ENCODE measurements at regions not wholly inside any gene's neighbourhood (a gene's known extent, or its start where the extent isn't known, plus 50 kb on each side); places are given as distances from the start of the nearest gene placed in this dataset.
"Not testable (repeated sequence)": the region's sequence is repeated elsewhere in the genome, so short reads cannot be mapped to it uniquely, and the experiment has no call there.

GRCh38 chr5:126052120-126052519 is 371.1 kb upstream of the GRAMD2B start:
- Histone ChIP-seq H3K4me1 (replicated peaks) (peaks cover 5% of the 10 kb centered on the region; the same call in 1 of the 2 replicates), H3K9me3 (replicated peaks) (no peaks in the 10 kb centered on the region), H3K27me3 (replicated peaks) (no peaks in the 10 kb centered on the region), H3K27ac (no peak overlapping the region), H3K4me3 (no peak overlapping the region), H3K36me3 (no peaks in the 10 kb centered on the region)
- no peak for DNase-seq (ENCODE audit: low read depth in 1 of 2, low spot score in 2 of 2)

- no peak for DNase-seq (ENCODE audit: low read depth in 1 of 2, low spot score in 2 of 2)
- Histone ChIP-seq H3K4me1 (replicated peaks) (peaks cover 5% of the 10 kb centered on the region; the same call in 1 of the 2 replicates), H3K9me3 (replicated peaks) (no peaks in the 10 kb centered on the region), H3K27ac (no peak overlapping the region), H3K27me3 (replicated peaks) (no peaks in the 10 kb centered on the region), H3K4me3 (no peak overlapping the region), H3K36me3 (no peaks in the 10 kb centered on the region)
These were observed 370.4 kb upstream of the GRAMD2B start for GRCh38 chr5:126052791-126053190.

GRCh38 chr5:126053630-126054029 is 369.6 kb upstream of the GRAMD2B start:
- no peaks in the 10 kb centered on the region for H3K27me3 ChIP-seq (replicated peaks)
- H3K9me3 ChIP-seq (replicated peaks) = no peaks in the 10 kb centered on the region
- H3K27ac ChIP-seq = no peak overlapping the region

GRCh38 chr5:126054577-126055347 is 368.4 kb upstream of the GRAMD2B start:
- Histone ChIP-seq H3K27me3 (replicated peaks) (no peaks in the 10 kb centered on the region), H3K4me1 (replicated peaks) (peaks cover 5% of the 10 kb centered on the region; the same call in 1 of the 2 replicates), H3K9me3 (replicated peaks) (no peaks in the 10 kb centered on the region), H3K4me3 (no peak overlapping the region), H3K36me3 (no peaks in the 10 kb centered on the region), H3K27ac (no peak overlapping the region)
- no peak for DNase-seq (ENCODE audit: low read depth in 1 of 2, low spot score in 2 of 2)

More at GRCh38 chr5:126053630-126054029, 369.6 kb upstream of the GRAMD2B start:
- H3K36me3 ChIP-seq = no peaks in the 10 kb centered on the region
- no peak overlapping the region for H3K4me3 ChIP-seq
- DNase-seq (ENCODE audit: low read depth in 1 of 2, low spot score in 2 of 2) = no peak
- H3K4me1 ChIP-seq (replicated peaks) = peaks cover 5% of the 10 kb centered on the region; the same call in 1 of the 2 replicates

- Histone ChIP-seq H3K36me3 (no peaks in the 10 kb centered on the region), H3K9me3 (replicated peaks) (no peaks in the 10 kb centered on the region), H3K4me1 (replicated peaks) (peaks cover 5% of the 10 kb centered on the region; the same call in 1 of the 2 replicates), H3K27ac (no peak overlapping the region), H3K4me3 (no peak overlapping the region), H3K27me3 (replicated peaks) (no peaks in the 10 kb centered on the region)
- DNase-seq (ENCODE audit: low read depth in 1 of 2, low spot score in 2 of 2) = no peak
These were observed 367.9 kb upstream of the GRAMD2B start for GRCh38 chr5:126055348-126055729.

- no peak overlapping the region for H3K27ac ChIP-seq
These were observed 366.9 kb upstream of the GRAMD2B start for GRCh38 chr5:126056352-126056751.

GRCh38 chr5:126056851-126057622 is 366.2 kb upstream of the GRAMD2B start:
- Histone ChIP-seq H3K27me3 (replicated peaks) (no peaks in the 10 kb centered on the region), H3K27ac (no peak overlapping the region), H3K4me3 (no peak overlapping the region), H3K36me3 (no peaks in the 10 kb centered on the region), H3K4me1 (replicated peaks) (peaks cover 5% of the 10 kb centered on the region; the same call in 1 of the 2 replicates), H3K9me3 (replicated peaks) (no peaks in the 10 kb centered on the region)
- DNase-seq (ENCODE audit: low read depth in 1 of 2, low spot score in 2 of 2) = no peak

More at GRCh38 chr5:126056352-126056751, 366.9 kb upstream of the GRAMD2B start:
- H3K27me3 ChIP-seq (replicated peaks) = no peaks in the 10 kb centered on the region
- H3K9me3 ChIP-seq (replicated peaks) = no peaks in the 10 kb centered on the region
- no peak for DNase-seq (ENCODE audit: low read depth in 1 of 2, low spot score in 2 of 2)
- no peak overlapping the region for H3K4me3 ChIP-seq
- H3K36me3 ChIP-seq = no peaks in the 10 kb centered on the region
- H3K4me1 ChIP-seq (replicated peaks) = peaks cover 5% of the 10 kb centered on the region; the same call in 1 of the 2 replicates

GRCh38 chr5:126058392-126058791 is 364.8 kb upstream of the GRAMD2B start:
- not testable (repeated sequence) for H3K4me3 ChIP-seq

GRCh38 chr5:126062398-126063221 is 360.6 kb upstream of the GRAMD2B start:
- Histone ChIP-seq H3K4me1 (replicated peaks) (peaks cover 14% of the 10 kb centered on the region), H3K27ac (no peak overlapping the region), H3K9me3 (replicated peaks) (no peaks in the 10 kb centered on the region), H3K4me3 (no peak overlapping the region), H3K36me3 (no peaks in the 10 kb centered on the region), H3K27me3 (replicated peaks) (no peaks in the 10 kb centered on the region)
- DNase-seq (ENCODE audit: low read depth in 1 of 2, low spot score in 2 of 2) = no peak

More at GRCh38 chr5:126058392-126058791, 364.8 kb upstream of the GRAMD2B start:
- DNase-seq (ENCODE audit: low read depth in 1 of 2, low spot score in 2 of 2); H3K27ac ChIP-seq; H3K9me3 ChIP-seq (replicated peaks); H3K4me1 ChIP-seq (replicated peaks); H3K27me3 ChIP-seq (replicated peaks); H3K36me3 ChIP-seq: not testable (repeated sequence)

- no peaks in the 10 kb centered on the region for H3K27me3 ChIP-seq (replicated peaks)
- H3K9me3 ChIP-seq (replicated peaks) = no peaks in the 10 kb centered on the region
- H3K4me3 ChIP-seq = no peak overlapping the region
- DNase-seq (ENCODE audit: low read depth in 1 of 2, low spot score in 2 of 2) = no peak
- no peak overlapping the region for H3K27ac ChIP-seq
- H3K4me1 ChIP-seq (replicated peaks) = peaks cover 21% of the 10 kb centered on the region
- H3K36me3 ChIP-seq = no peaks in the 10 kb centered on the region
These were observed 358.1 kb upstream of the GRAMD2B start for GRCh38 chr5:126065061-126065460.

- peak in 1 of 2 experiments; percentile 54 for DNase-seq (ENCODE audit: low read depth in 1 of 2, low spot score in 2 of 2)
- H3K27me3 ChIP-seq (replicated peaks) = no peaks in the 10 kb centered on the region
These were observed 356.4 kb upstream of the GRAMD2B start for GRCh38 chr5:126066836-126067235.

GRCh38 chr5:126067404-126067803 is 355.8 kb upstream of the GRAMD2B start:
- no peak overlapping the region for H3K4me3 ChIP-seq

More at GRCh38 chr5:126066836-126067235, 356.4 kb upstream of the GRAMD2B start:
- Histone ChIP-seq H3K9me3 (replicated peaks) (no peaks in the 10 kb centered on the region), H3K4me1 (replicated peaks) (peaks cover 21% of the 10 kb centered on the region), H3K27ac (peak overlapping the region; percentile 7), H3K4me3 (no peak overlapping the region), H3K36me3 (no peaks in the 10 kb centered on the region)

GRCh38 chr5:126069329-126069728 is 353.9 kb upstream of the GRAMD2B start:
- DNase-seq (ENCODE audit: low read depth in 1 of 2, low spot score in 2 of 2) = no peak
- peaks cover 21% of the 10 kb centered on the region for H3K4me1 ChIP-seq (replicated peaks)
- no peak overlapping the region for H3K27ac ChIP-seq
- H3K36me3 ChIP-seq = no peaks in the 10 kb centered on the region
- H3K9me3 ChIP-seq (replicated peaks) = no peaks in the 10 kb centered on the region
- no peaks in the 10 kb centered on the region for H3K27me3 ChIP-seq (replicated peaks)
- H3K4me3 ChIP-seq = no peak overlapping the region

More at GRCh38 chr5:126067404-126067803, 355.8 kb upstream of the GRAMD2B start:
- peak; percentile 58 to 90 for DNase-seq (ENCODE audit: low read depth in 1 of 2, low spot score in 2 of 2)
- Histone ChIP-seq H3K36me3 (no peaks in the 10 kb centered on the region), H3K4me1 (replicated peaks) (peaks cover 21% of the 10 kb centered on the region), H3K9me3 (replicated peaks) (no peaks in the 10 kb centered on the region), H3K27me3 (replicated peaks) (no peaks in the 10 kb centered on the region), H3K27ac (peak overlapping the region; percentile 7)

All from SJSA1 (cell line).